HCT116 (cell line): ENCODE measurements at regions not wholly inside any gene's neighbourhood (a gene's known extent, or its start where the extent isn't known, plus 50 kb on each side); places are given as distances from the start of the nearest gene placed in this dataset.

Experiments used
- ATAC-seq: fragments of 200-7000 bp; cut with Tn5 transposase; 2 replicates; pipeline ENCODE4 v1.9.1; 2020; ENCODE audit warnings: mild to moderate bottlenecking, moderate library complexity
- BruUV-seq: library from RNA; stranded (reverse); fragments of 400-500 nt; replicated peaks from 2 replicates; lab custom pipeline; 2021; lab: Mats Ljungman, UMichigan
- CTCF ChIA-PET: fragments of 300-600 bp; sonication (Branson Sonifier 250); formaldehyde crosslinking; loops from one replicate; lab custom pipeline; 2021; ENCODE audit warnings: antibody characterized with exemption; lab: Charles Lee
- POLR2A ChIA-PET: fragments of 300-600, 350-600 bp; sonication (Branson Sonifier 250); formaldehyde crosslinking; loops from one replicate; lab custom pipeline; 2021; ENCODE audit warnings: antibody characterized with exemption; lab: Charles Lee
- RAD21 ChIA-PET, 2 experiments: fragments of 300-600 bp; sonication (Branson Sonifier 250); formaldehyde crosslinking; loops; one replicate each; lab custom pipeline; 2023; ENCODE audit warnings: low total read pairs in 2 of 2; ENCODE audit not compliant: uncharacterized antibody in 2 of 2, unreplicated experiment in 2 of 2, low non-redundant PET in 1 of 2; lab: Charles Lee
- DNase-seq: peaks from one replicate; pipeline ENCODE4 v3.0.0-alpha.2; 2010; ENCODE audit warnings: low read depth, low spot score
- H2AFZ ChIP-seq: fragments of 200-600 bp; shearing (Covaris generic), sonication (generic); 2 replicates; pipeline ENCODE4 v1.6.1; 2017; ENCODE audit warnings: low read depth, mixed run types, mixed read lengths, antibody characterized with exemption, low read length; ENCODE audit not compliant: poor library complexity, severe bottlenecking
- H3K27ac ChIP-seq: 2 replicates; pipeline ENCODE4 v1.5.1; 2012; ENCODE audit warnings: low read depth, low read length
- H3K27me3 ChIP-seq: fragments of 200-600 bp; sonication (generic); 2 replicates; pipeline ENCODE4 v1.6.1; 2016; ENCODE audit warnings: mixed run types, low read length, mixed read lengths; ENCODE audit not compliant: insufficient read depth
- H3K36me3 ChIP-seq, 2 experiments: fragments of 200-500 bp in 1 of 2; fragments of 200-600 bp in 1 of 2; sonication (Bioruptor generic) in 1 of 2; sonication (generic) in 1 of 2; 2 replicates each; pipeline versions ENCODE4 v1.5.1 to v1.6.1; 2014 to 2016; ENCODE audit warnings: low read length in 2 of 2, inconsistent platforms in 1 of 2, mixed read lengths in 1 of 2, mixed run types in 1 of 2; ENCODE audit not compliant: insufficient read depth in 2 of 2, control insufficient read depth in 1 of 2
- H3K4me1 ChIP-seq, 2 experiments: fragments of 200-600 bp in 1 of 2; sonication (generic) in 1 of 2; 2 replicates each; pipeline versions ENCODE4 v1.5.1 to v1.6.1; 2012 to 2017; ENCODE audit warnings: low read length in 2 of 2, inconsistent platforms in 1 of 2, mild to moderate bottlenecking in 1 of 2, mixed read lengths in 1 of 2, mixed run types in 1 of 2, moderate library complexity in 1 of 2; ENCODE audit not compliant: insufficient read depth in 2 of 2, control insufficient read depth in 1 of 2
- H3K4me2 ChIP-seq: fragments of 200-600 bp; sonication (generic); 2 replicates; pipeline ENCODE4 v1.6.1; 2017; ENCODE audit warnings: mixed run types, low read length, mixed read lengths
- H3K4me3 ChIP-seq, 2 experiments: fragments of 200-600 bp in 1 of 2; sonication (generic) in 1 of 2; replicated peaks in 1 of 2; 2 replicates each; pipeline ENCODE4 v1.5.1; 2011 to 2016; ENCODE audit warnings: low read length in 2 of 2, control low read depth in 1 of 2, low read depth in 1 of 2, mild to moderate bottlenecking in 1 of 2, mixed read lengths in 1 of 2, mixed run types in 1 of 2
- H3K79me2 ChIP-seq: fragments of 200-600 bp; sonication (generic); 2 replicates; pipeline ENCODE4 v1.6.1; 2017; ENCODE audit warnings: mild to moderate bottlenecking, mixed run types, low read length, moderate library complexity, mixed read lengths; ENCODE audit not compliant: insufficient read depth
- H3K9ac ChIP-seq: fragments of 200-600 bp; sonication (generic); 2 replicates; pipeline ENCODE4 v1.6.1; 2016; ENCODE audit warnings: low read length, mixed read lengths
- H3K9me2 ChIP-seq: fragments of 200-600 bp; sonication (generic), shearing (Covaris generic); 2 replicates; pipeline ENCODE4 v1.6.1; 2017; ENCODE audit warnings: mixed run types, mild to moderate bottlenecking, moderate library complexity; ENCODE audit not compliant: insufficient read depth
- H3K9me3 ChIP-seq, 2 experiments: fragments of 200-500 bp in 1 of 2; fragments of 200-600 bp in 1 of 2; sonication (Bioruptor generic) in 1 of 2; sonication (generic) in 1 of 2; 2 replicates each; pipeline ENCODE4 v1.6.1; 2014 to 2017; ENCODE audit warnings: low read length in 2 of 2, mixed read lengths in 2 of 2, inconsistent platforms in 1 of 2, low read depth in 1 of 2, mild to moderate bottlenecking in 1 of 2, mixed run types in 1 of 2, moderate library complexity in 1 of 2; ENCODE audit not compliant: control insufficient read depth in 1 of 2, insufficient read depth in 1 of 2
- H4K20me1 ChIP-seq: fragments of 200-600 bp; sonication (generic), shearing (Covaris generic); 2 replicates; pipeline ENCODE4 v1.6.1; 2017; ENCODE audit warnings: mixed run types, mild to moderate bottlenecking, moderate library complexity; ENCODE audit not compliant: insufficient read depth
- CTCF ChIP-seq, 3 experiments: fragments of 200-600 bp in 1 of 3; sonication (generic) in 1 of 3; IDR thresholded peaks in 2 of 3; conservative IDR thresholded peaks in 1 of 3; 2 replicates each; pipeline ENCODE4 v1.5.1; 2012 to 2017; ENCODE audit warnings: low read depth in 2 of 3, low read length in 2 of 3, antibody characterized with exemption in 1 of 3, borderline replicate concordance in 1 of 3, control low read depth in 1 of 3, mild to moderate bottlenecking in 1 of 3, mixed read lengths in 1 of 3, mixed run types in 1 of 3, moderate library complexity in 1 of 3; ENCODE audit not compliant: insufficient read depth in 1 of 3
- EGR1 ChIP-seq: IDR thresholded peaks from 2 replicates; pipeline ENCODE4 v1.6.1; 2012; ENCODE audit warnings: low read depth
- ELF1 ChIP-seq: IDR thresholded peaks from 2 replicates; pipeline ENCODE4 v1.6.1; 2012; ENCODE audit warnings: low read depth, borderline replicate concordance
- EZH2 ChIP-seq: fragments of 200-600 bp; sonication (generic); IDR thresholded peaks from 2 replicates; pipeline ENCODE4 v1.6.1; 2017; ENCODE audit warnings: antibody characterized with exemption, mixed run types
- EZH2phosphoT487 ChIP-seq: fragments of 200-600 bp; IDR thresholded peaks from 2 replicates; pipeline ENCODE4 v1.6.1; 2018; ENCODE audit warnings: antibody characterized with exemption, borderline replicate concordance
- FOSL1 ChIP-seq: IDR thresholded peaks from 2 replicates; pipeline ENCODE4 v1.6.1; 2012; ENCODE audit warnings: low read depth
- JUND ChIP-seq: IDR thresholded peaks from 2 replicates; pipeline ENCODE4 v1.6.1; 2012
- POLR2AphosphoS5 ChIP-seq: IDR thresholded peaks from 2 replicates; pipeline ENCODE4 v1.6.1; 2011; ENCODE audit warnings: mild to moderate bottlenecking, low read depth, low read length, moderate library complexity
- RAD21 ChIP-seq: IDR thresholded peaks from 2 replicates; pipeline ENCODE4 v1.6.1; 2012; ENCODE audit warnings: low read depth, mild to moderate bottlenecking
- SIN3A ChIP-seq: IDR thresholded peaks from 2 replicates; pipeline ENCODE4 v1.6.1; 2012; ENCODE audit warnings: low read depth
- SRF ChIP-seq: IDR thresholded peaks from 2 replicates; pipeline ENCODE4 v1.6.1; 2012; ENCODE audit warnings: low read depth
- TCF7L2 ChIP-seq: IDR thresholded peaks from 2 replicates; pipeline ENCODE4 v1.7.0; 2011; ENCODE audit warnings: borderline replicate concordance, inconsistent platforms; ENCODE audit not compliant: insufficient read depth, insufficient read length; ENCODE audit errors: extremely low read depth
- ZBTB33 ChIP-seq: IDR thresholded peaks from 2 replicates; pipeline ENCODE4 v1.6.1; 2011; ENCODE audit warnings: mild to moderate bottlenecking, low read length, moderate library complexity; ENCODE audit not compliant: insufficient replicate concordance; ENCODE audit errors: extremely low read depth
- intact Hi-C: fragments of 100-400 bp; cut with micrococcal nuclease; formaldehyde crosslinking; loops from 2 replicates; pipeline ENCODE4 v1.10.0; 2022

- no TSS peak for BruUV-seq
- Histone ChIP-seq H3K4me1 (no peaks in the 10 kb centered on the region), H3K4me2 (no peak overlapping the region), H4K20me1 (no peaks in the 10 kb centered on the region), H3K27ac (no peak overlapping the region), H2AFZ (no peak overlapping the region), H3K36me3 (no peaks in the 10 kb centered on the region), H3K79me2 (no peaks in the 10 kb centered on the region), H3K4me3 (no peak overlapping the region), H3K9me3 (peaks cover 0 to under 1% of the 10 kb centered on the region in 2 experiments; a peak in 1 of 4 replicates), H3K9ac (no peak overlapping the region), H3K9me2 (no peaks in the 10 kb centered on the region), H3K27me3 (no peaks in the 10 kb centered on the region; the same call in 1 of the 2 replicates)
- ATAC-seq: peak; percentile 69; the same call in 1 of the 2 replicates
- CTCF ChIA-PET: interaction anchor here (1.8 to 1.9 kb wide), 2 partner anchors 118 to 512 kb away, joined by 4 to 6 read pairs; no protein-coding TSS in a partner anchor
- RAD21 ChIA-PET: no interaction called here
- POLR2A ChIA-PET: no interaction called here
- DNase-seq: peak; percentile 26
- no peak for TF ChIP-seq TCF7L2
- no peak for TF ChIP-seq POLR2AphosphoS5
- peak; percentile 59 for TF ChIP-seq RAD21
- no peak for TF ChIP-seq EZH2phosphoT487
- peak; percentile 32 to 76 (median 74); a peak in 5 of 6 replicates for TF ChIP-seq CTCF (IDR thresholded peaks at IDR 0.05 in 2 of 3, conservative IDR thresholded peaks at IDR 0.05 in 1 of 3; ENCODE audit: borderline replicate concordance in 1 of 3, insufficient read depth in 1 of 3, low read depth in 2 of 3, low read length in 2 of 3)
- intact Hi-C loops: loop anchor here (1.0 kb wide), 1 partner anchor 511 kb away; no protein-coding TSS in a partner anchor
Measured at GRCh38 chr10:25758041-25758457, 176.0 kb upstream of the MYO3A start.

- H3K79me2 ChIP-seq: no peaks in the 10 kb centered on the region
- POLR2A ChIA-PET: no interaction called here
- H3K4me3 ChIP-seq: no peak overlapping the region
- CTCF ChIA-PET: interaction anchor here (1.8 to 1.9 kb wide), 2 partner anchors 117 to 511 kb away, joined by 4 to 6 read pairs; no protein-coding TSS in a partner anchor
- peaks cover 0 to 5% of the 10 kb centered on the region in 2 experiments; a peak in 1 of 4 replicates for H3K9me3 ChIP-seq
- no peak overlapping the region for H2AFZ ChIP-seq
- no peaks in the 10 kb centered on the region; the same call in 1 of the 2 replicates for H3K27me3 ChIP-seq
- no peaks in the 10 kb centered on the region for H3K36me3 ChIP-seq
- H3K9ac ChIP-seq: no peak overlapping the region
- ATAC-seq (no peak), DNase-seq (no peak)
- H3K4me1 ChIP-seq: no peaks in the 10 kb centered on the region
- H3K27ac ChIP-seq: no peak overlapping the region
- no TSS peak for BruUV-seq
- no peaks in the 10 kb centered on the region for H4K20me1 ChIP-seq
- RAD21 ChIA-PET: no interaction called here
- H3K9me2 ChIP-seq: no peaks in the 10 kb centered on the region
- TF ChIP-seq EGR1: no peak
- TF ChIP-seq JUND: no peak
- TF ChIP-seq CTCF (IDR thresholded peaks at IDR 0.05 in 2 of 3, conservative IDR thresholded peaks at IDR 0.05 in 1 of 3; ENCODE audit: borderline replicate concordance in 1 of 3, insufficient read depth in 1 of 3, low read depth in 2 of 3, low read length in 2 of 3): no peak
- TF ChIP-seq SIN3A: no peak
- no peak for TF ChIP-seq SRF
- TF ChIP-seq FOSL1: no peak
- TF ChIP-seq EZH2: no peak
- no peak for TF ChIP-seq TCF7L2
- no peak for TF ChIP-seq ZBTB33
- no peak for TF ChIP-seq ELF1
- H3K4me2 ChIP-seq: no peak overlapping the region
- intact Hi-C loops: loop anchor here (1.0 kb wide), 1 partner anchor 511 kb away; no protein-coding TSS in a partner anchor
Measured at GRCh38 chr10:25758511-25758910, 175.5 kb upstream of the MYO3A start.
